IMR-90 (cell line): ENCODE measurements at regions not wholly inside any gene's neighbourhood (a gene's known extent, or its start where the extent isn't known, plus 50 kb on each side); places are given as distances from the start of the nearest gene placed in this dataset.
A peak's percentile ranks its signal among the peaks of the same experiment; 100 is the strongest.

Source experiments
- ATAC-seq: fragments of 200-7000 bp; cut with Tn5 transposase; 2 replicates; pipeline ENCODE4 v1.9.1; 2020; ENCODE audit warnings: low read depth, mild to moderate bottlenecking, moderate library complexity
- BruUV-seq: library from RNA; stranded (reverse); fragments of 400-500 nt; replicated peaks from 2 replicates; lab custom pipeline; 2021; lab: Mats Ljungman, UMichigan
- CTCF ChIA-PET: fragments of 300-600 bp; formaldehyde crosslinking; extraction: SDS; loops from one replicate; lab custom pipeline; 2021; ENCODE audit warnings: antibody characterized with exemption; lab: Yijun Ruan, JAX
- POLR2A ChIA-PET: fragments of 300-600 bp; sonication (Branson Sonifier 250); formaldehyde crosslinking; loops from one replicate; lab custom pipeline; 2022; ENCODE audit warnings: antibody characterized with exemption; ENCODE audit not compliant: unreplicated experiment; lab: Charles Lee
- DNase-seq: peaks from one replicate; pipeline ENCODE4 v3.0.0; 2013
- H2AFZ ChIP-seq: replicated peaks from 2 replicates; pipeline ENCODE3; 2013; ENCODE audit warnings: low read length, mild to moderate bottlenecking; ENCODE audit not compliant: poor library complexity
- H2AK5ac ChIP-seq: 2 replicates; pipeline ENCODE4 v1.6.1; 2013; ENCODE audit warnings: low read depth, low read length, inconsistent platforms
- H2AK9ac ChIP-seq: replicated peaks from 2 replicates; pipeline ENCODE3; 2013; ENCODE audit warnings: mild to moderate bottlenecking, low read depth, low read length, moderate library complexity; ENCODE audit not compliant: poor library complexity
- H2BK120ac ChIP-seq: 2 replicates; pipeline ENCODE4 v1.6.1; 2013; ENCODE audit warnings: low read depth, low read length, inconsistent platforms
- H2BK15ac ChIP-seq: 3 replicates; pipeline ENCODE4 v1.6.1; 2013; ENCODE audit warnings: low read depth, low read length, inconsistent platforms
- H2BK20ac ChIP-seq: 2 replicates; pipeline ENCODE4 v1.6.1; 2013; ENCODE audit warnings: low read depth, mild to moderate bottlenecking, inconsistent platforms, low read length, moderate library complexity
- H2BK5ac ChIP-seq: 2 replicates; pipeline ENCODE4 v1.6.1; 2013; ENCODE audit warnings: mild to moderate bottlenecking, low read depth, low read length, inconsistent platforms; ENCODE audit not compliant: poor library complexity, severe bottlenecking
- H3K14ac ChIP-seq: replicated peaks from 2 replicates; pipeline ENCODE4 v1.6.1; 2013; ENCODE audit warnings: low read depth, low read length, inconsistent platforms
- H3K18ac ChIP-seq: 2 replicates; pipeline ENCODE4 v1.6.1; 2013; ENCODE audit warnings: low read depth, low read length, control low read depth
- H3K23ac ChIP-seq: 2 replicates; pipeline ENCODE4 v1.6.1; 2013; ENCODE audit warnings: low read depth, low read length, inconsistent platforms
- H3K27ac ChIP-seq: 2 replicates; pipeline ENCODE4 v1.5.1; 2013; ENCODE audit warnings: mild to moderate bottlenecking, control low read depth, low read length; ENCODE audit not compliant: insufficient read depth
- H3K27me3 ChIP-seq: 2 replicates; pipeline ENCODE4 v1.6.1; 2013; ENCODE audit warnings: low read length; ENCODE audit not compliant: control insufficient read depth, insufficient read depth
- H3K36me3 ChIP-seq: 2 replicates; pipeline ENCODE4 v1.6.1; 2013; ENCODE audit warnings: low read length, mixed read lengths; ENCODE audit not compliant: control insufficient read depth, insufficient read depth
- H3K4ac ChIP-seq: 2 replicates; pipeline ENCODE4 v1.6.1; 2013; ENCODE audit warnings: low read depth, low read length, inconsistent platforms
- H3K4me1 ChIP-seq: 2 replicates; pipeline ENCODE4 v1.6.1; 2013; ENCODE audit warnings: low read length, mixed read lengths; ENCODE audit not compliant: control insufficient read depth, insufficient read depth
- H3K4me2 ChIP-seq: 2 replicates; pipeline ENCODE4 v1.6.1; 2013; ENCODE audit warnings: low read depth, mild to moderate bottlenecking, control low read depth, low read length, moderate library complexity
- H3K4me3 ChIP-seq: 2 replicates; pipeline ENCODE4 v1.5.1; 2013; ENCODE audit warnings: low read depth, mild to moderate bottlenecking, control low read depth, low read length, moderate library complexity; ENCODE audit not compliant: insufficient read depth
- H3K56ac ChIP-seq: 2 replicates; pipeline ENCODE4 v1.6.1; 2013; ENCODE audit warnings: low read length, inconsistent platforms; ENCODE audit not compliant: insufficient read depth; ENCODE audit errors: extremely low read depth
- H3K79me1 ChIP-seq, 2 experiments: 2 replicates each; pipeline ENCODE4 v1.6.1; 2013; ENCODE audit warnings: low read length in 2 of 2, inconsistent platforms in 1 of 2, low read depth in 1 of 2
- H3K9ac ChIP-seq: 2 replicates; pipeline ENCODE4 v1.6.1; 2013; ENCODE audit warnings: low read depth, low read length, control low read depth
- H3K9me1 ChIP-seq: 2 replicates; pipeline ENCODE4 v1.6.1; 2013; ENCODE audit warnings: low read length, inconsistent platforms; ENCODE audit not compliant: insufficient read depth
- H3K9me3 ChIP-seq: 2 replicates; pipeline ENCODE4 v1.6.1; 2013; ENCODE audit warnings: low read length; ENCODE audit not compliant: control insufficient read depth, insufficient read depth
- H4K20me1 ChIP-seq: 2 replicates; pipeline ENCODE4 v1.6.1; 2013; ENCODE audit warnings: low read length, inconsistent platforms; ENCODE audit not compliant: insufficient read depth
- H4K5ac ChIP-seq: 2 replicates; pipeline ENCODE4 v1.6.1; 2013; ENCODE audit warnings: mild to moderate bottlenecking, low read depth, low read length, control low read depth
- H4K8ac ChIP-seq, 2 experiments: 2 replicates each; pipeline ENCODE4 v1.6.1; 2013; ENCODE audit warnings: low read depth in 2 of 2, low read length in 2 of 2, control low read depth in 1 of 2, inconsistent platforms in 1 of 2
- H4K91ac ChIP-seq: 2 replicates; pipeline ENCODE4 v1.6.1; 2013; ENCODE audit warnings: low read depth, low read length, inconsistent platforms; ENCODE audit not compliant: insufficient read depth
- CEBPB ChIP-seq: IDR thresholded peaks from 2 replicates; pipeline ENCODE4 v1.6.1; 2012; ENCODE audit warnings: low read depth, low read length, improper control_type of control experiment
- WGBS, 2 experiments: methylation state at CpG; one replicate each; pipeline versions ENCODE4 v1.1.5 to v1.1.7; 2013; ENCODE audit warnings: missing lambda C conversion rate in 2 of 2; ENCODE audit not compliant: insufficient read length in 1 of 2; ENCODE audit errors: extremely low coverage in 2 of 2; 5-methylcytosine and 5-hydroxymethylcytosine counted together
- dilution Hi-C: fragments of 300-500 bp; cut with HindIII; formaldehyde crosslinking; loops from one replicate; pipeline ENCODE4 v1.14.3; 2018; ENCODE audit warnings: low sequenced_read_pairs; ENCODE audit not compliant: unreplicated experiment
- in situ Hi-C: fragments of 300-500 bp; cut with MboI; formaldehyde crosslinking; loops from 3 replicates; pipeline ENCODE4 v1.14.3; 2019; ENCODE audit warnings: low sequenced_read_pairs, inconsistent platforms, mixed read lengths
- intact Hi-C: fragments of 100-400 bp; cut with micrococcal nuclease; formaldehyde crosslinking; loops from 2 replicates; pipeline ENCODE4 v1.10.0; 2022
- TF ChIP-seq, protein P1 (sequence below): fragments of 150-350 bp; IDR thresholded peaks from 2 replicates; pipeline ENCODE4 v1.6.1; 2017; ENCODE audit warnings: mild to moderate bottlenecking, antibody characterized with exemption, low read length, low read depth

DNA sequence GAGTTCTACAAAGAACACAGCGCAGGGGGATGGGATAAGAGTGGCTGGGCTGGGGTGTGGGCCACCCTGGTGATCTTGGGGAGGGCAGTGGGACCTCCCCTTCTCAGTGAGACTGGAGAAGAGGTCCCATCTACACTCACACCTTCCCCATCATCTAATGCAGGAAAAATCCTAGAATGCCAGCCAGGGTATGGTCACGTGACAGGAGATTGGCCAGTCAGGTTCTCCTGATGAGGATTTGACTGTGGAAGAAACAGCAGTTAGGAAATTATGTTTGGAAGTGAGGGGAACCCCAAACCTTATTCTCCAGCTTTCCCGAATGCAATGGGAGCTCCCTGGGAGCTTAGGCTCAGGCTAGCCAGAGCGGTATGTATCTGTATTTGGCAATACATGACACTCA is 158.8 kb upstream of the GRB10 start:
- Histone ChIP-seq H3K27me3 (peaks cover 2% of the 10 kb centered on the region), H3K27ac (no peak overlapping the region), H3K4me3 (no peak overlapping the region), H3K4ac (no peak overlapping the region), H2AK9ac (no peak overlapping the region), H3K36me3 (no peaks in the 10 kb centered on the region), H2BK15ac (no peak overlapping the region), H3K9me3 (no peaks in the 10 kb centered on the region), H2BK120ac (no peak overlapping the region), H2BK20ac (no peak overlapping the region), H3K9ac (no peak overlapping the region), H3K56ac (no peak overlapping the region), H4K20me1 (no peaks in the 10 kb centered on the region), H4K91ac (no peak overlapping the region), H3K9me1 (no peaks in the 10 kb centered on the region), H3K79me1 (no peaks in the 10 kb centered on the region), H4K8ac (no peak overlapping the region), H3K4me1 (no peaks in the 10 kb centered on the region), H3K4me2 (no peak overlapping the region), H2BK5ac (no peak overlapping the region), H3K23ac (no peak overlapping the region), H3K18ac (no peak overlapping the region), H2AFZ (no peak overlapping the region), H2AK5ac (no peak overlapping the region), H3K14ac (no peak overlapping the region), H4K5ac (no peak overlapping the region)
- no peak for DNase-seq
- CTCF ChIA-PET, result no interaction called here
- no TSS peak for BruUV-seq
- no peak for ATAC-seq
- POLR2A ChIA-PET, result no interaction called here
- in situ Hi-C loops (no loop called here), dilution Hi-C loops (no loop called here), intact Hi-C loops (no loop called here)
- TF ChIP-seq, protein P1, sequence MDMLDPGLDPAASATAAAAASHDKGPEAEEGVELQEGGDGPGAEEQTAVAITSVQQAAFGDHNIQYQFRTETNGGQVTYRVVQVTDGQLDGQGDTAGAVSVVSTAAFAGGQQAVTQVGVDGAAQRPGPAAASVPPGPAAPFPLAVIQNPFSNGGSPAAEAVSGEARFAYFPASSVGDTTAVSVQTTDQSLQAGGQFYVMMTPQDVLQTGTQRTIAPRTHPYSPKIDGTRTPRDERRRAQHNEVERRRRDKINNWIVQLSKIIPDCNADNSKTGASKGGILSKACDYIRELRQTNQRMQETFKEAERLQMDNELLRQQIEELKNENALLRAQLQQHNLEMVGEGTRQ, result peak; percentile 32; the same call in 1 of the 2 replicates
- TF ChIP-seq CEBPB, result no peak
- no CpG with 5 or more reads among the region's 4 CpGs for WGBS, 2 experiments
